Stimulated activated CD8-positive, alpha-beta memory T cell treated with anti-CD3 and anti-CD28 coated beads, Interleukin-7, amount 100 ng/mL, for 24 hours (primary cell): ENCODE measurements at regions not wholly inside any gene's neighbourhood (a gene's known extent, or its start where the extent isn't known, plus 50 kb on each side); places are given as distances from the start of the nearest gene placed in this dataset.

Experiments
- DNase-seq: peaks from one replicate; pipeline ENCODE4 v3.0.0-alpha.2; 2020; ENCODE audit warnings: low read depth

DNA sequence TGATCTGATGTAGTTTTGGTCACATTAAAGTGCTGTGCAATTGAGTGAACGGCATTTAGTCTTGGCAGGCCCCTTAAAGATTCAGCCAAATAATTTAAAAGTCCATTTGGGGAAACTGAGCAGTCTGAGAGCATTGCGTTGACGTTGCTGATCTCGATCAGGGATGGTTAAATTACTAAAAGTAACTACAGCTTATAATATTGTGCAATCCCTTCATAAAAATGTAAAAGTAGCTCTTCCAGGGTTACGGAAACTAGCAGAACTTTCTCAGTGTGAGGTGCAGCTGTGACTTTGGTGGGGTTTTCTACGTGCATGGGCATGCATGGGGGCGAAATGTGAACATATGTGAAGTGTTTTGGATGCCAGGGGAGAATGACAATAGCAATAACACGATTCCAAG, 184.5 kb upstream of the RNF32 start:
- no peak for DNase-seq

- no peak for DNase-seq
Measured at GRCh38 chr7:156450473-156450872, 190.1 kb upstream of the RNF32 start.

DNA sequence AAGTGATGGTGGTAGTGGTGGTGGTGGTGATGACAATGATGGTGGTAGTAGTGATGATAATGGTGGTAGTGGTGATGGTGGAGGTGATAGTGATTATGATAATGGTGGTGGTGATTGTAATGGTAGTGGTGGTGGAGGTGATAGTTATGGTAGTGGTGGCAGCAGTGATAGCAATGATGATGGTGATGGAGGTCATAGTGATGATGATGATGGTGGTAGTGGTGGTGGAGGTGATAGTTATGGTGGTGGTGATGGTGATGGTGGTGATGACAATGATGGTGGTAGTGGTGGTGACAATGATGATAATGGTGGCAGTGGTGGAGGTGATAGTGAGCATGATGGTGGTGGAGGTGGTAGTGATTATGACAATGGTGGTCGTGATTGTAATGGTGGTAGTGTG, 191.7 kb upstream of the RNF32 start:
- DNase-seq, result no peak

DNA sequence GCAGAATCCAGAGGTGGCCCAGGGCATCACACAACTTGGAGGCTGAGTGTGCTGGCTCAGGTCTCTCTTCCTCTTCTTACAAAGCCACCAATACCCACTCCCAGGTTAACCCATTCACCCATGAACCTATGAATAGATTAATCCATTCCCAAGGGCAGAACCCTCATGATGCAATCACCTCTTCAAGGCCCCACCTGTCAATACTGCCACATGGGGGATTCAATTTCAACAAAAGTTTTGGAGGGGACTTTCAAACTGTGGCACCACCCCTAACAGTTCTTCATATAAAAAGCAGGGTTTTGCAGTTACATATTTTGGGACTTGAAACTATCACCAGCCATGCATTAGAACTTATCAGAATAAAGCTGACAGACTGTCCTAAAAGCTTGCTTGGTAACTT, 193.6 kb upstream of the RNF32 start:
- DNase-seq, result no peak

- DNase-seq, result no peak
Measured at GRCh38 chr7:156445997-156446761, 194.4 kb upstream of the RNF32 start.

GRCh38 chr7:156442516-156442915, 198.1 kb upstream of the RNF32 start:
- DNase-seq, result no peak

DNA sequence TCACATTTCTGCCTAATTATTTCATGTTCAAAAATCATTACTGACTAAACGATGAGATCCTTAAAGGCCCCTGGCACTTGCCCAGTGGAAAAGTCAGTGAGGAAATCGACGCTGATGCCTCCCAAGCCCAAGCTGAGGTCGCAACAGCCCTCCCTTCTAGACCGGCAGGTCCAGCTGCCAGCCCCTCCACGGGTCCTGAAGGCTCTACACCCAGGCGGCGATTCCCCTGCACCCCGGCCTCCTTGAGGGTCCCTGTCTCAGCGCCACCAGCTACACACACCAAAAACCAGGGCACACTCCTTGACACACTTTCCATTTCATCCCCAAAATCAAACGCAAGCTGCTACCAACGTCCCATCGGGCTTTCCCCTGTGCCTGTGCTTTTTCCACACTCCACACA, 200.1 kb upstream of the RNF32 start:
- no peak for DNase-seq

GRCh38 chr7:156438011-156438410, 202.6 kb upstream of the RNF32 start:
- DNase-seq, result no peak

GRCh38 chr7:156437021-156437614, 203.5 kb upstream of the RNF32 start:
- DNase-seq, result no peak

DNA sequence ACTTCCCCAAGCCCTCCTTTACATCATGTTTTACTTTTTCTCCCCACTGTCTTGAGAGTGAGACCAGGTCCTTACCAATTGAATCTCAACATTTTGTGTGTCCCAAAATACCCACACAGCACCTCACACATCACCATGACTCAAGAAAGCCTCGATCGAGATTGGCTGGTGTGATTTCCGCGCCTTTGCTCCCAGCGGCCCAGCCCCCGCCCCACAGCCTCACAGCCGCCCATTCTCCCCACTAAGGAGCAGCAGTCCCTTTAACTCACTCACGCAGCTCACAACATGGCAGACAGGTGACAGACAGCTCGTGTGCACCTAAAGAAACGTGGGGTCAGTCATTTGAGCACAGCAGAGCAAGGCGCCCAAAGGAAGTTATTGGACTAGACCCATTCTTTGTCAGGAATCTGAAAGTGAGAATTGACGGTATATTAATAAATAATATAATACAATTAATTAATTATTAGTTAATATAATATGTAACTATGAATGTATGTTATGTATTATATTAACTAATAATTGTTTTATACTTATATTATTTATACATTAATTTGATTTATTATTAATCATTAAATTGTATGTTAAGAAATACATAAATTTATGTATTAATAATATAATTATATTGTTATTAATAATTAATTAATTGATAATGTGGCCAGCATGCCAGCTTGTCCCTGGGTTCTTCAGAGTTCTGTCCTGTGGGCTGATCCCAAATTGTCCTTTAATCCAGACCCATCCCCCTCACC, 204.9 kb upstream of the RNF32 start:
- DNase-seq, result no peak

GRCh38 chr7:156434706-156435105, 205.9 kb upstream of the RNF32 start:
- no peak for DNase-seq

GRCh38 chr7:156432018-156432417, 208.6 kb upstream of the RNF32 start:
- DNase-seq, result no peak

DNA sequence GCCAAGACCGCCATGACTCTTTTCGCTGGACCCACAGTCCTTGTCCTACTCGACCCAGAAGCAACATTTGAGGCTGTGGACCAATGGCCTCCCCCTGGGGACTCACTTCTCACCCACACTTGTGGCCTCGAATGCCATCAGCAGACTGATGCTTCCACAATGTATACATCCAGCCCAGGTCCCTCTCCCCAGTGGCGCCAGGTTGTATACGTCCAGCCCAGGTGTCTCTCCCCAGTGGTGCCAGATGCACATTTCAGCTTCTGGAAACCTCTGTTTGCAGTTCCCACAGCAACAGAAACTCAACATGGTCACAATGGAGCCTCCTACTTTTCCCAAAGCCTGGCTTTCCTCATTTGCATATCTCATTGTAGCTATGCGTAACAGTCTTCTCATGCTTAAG, 210.5 kb upstream of the RNF32 start:
- DNase-seq, result no peak

- no peak for DNase-seq
Measured at GRCh38 chr7:156429514-156429913, 211.1 kb upstream of the RNF32 start.

GRCh38 chr7:156423876-156424275, 216.7 kb upstream of the RNF32 start:
- DNase-seq, result no peak

GRCh38 chr7:156420496-156420895, 220.1 kb upstream of the RNF32 start:
- DNase-seq, result no peak

DNA sequence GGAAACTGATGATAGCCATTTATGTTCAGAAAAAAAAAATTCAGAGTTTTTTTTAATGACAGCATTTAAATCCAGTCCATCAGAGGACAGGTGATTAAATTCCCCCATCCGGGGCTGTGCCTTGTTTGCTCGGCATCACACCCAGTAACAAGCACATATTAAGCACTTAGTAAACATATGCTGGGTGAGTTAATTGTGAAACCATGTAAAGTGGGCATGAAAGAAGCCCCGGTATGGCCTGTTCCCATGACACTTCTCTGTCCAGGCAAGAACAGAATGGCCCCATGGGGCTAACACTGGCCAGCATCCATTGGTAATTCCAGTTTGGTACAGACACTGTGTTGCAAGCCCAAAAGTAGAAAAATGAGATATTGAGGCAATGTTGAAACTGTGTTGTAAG, 220.8 kb upstream of the RNF32 start:
- DNase-seq, result no peak

DNA sequence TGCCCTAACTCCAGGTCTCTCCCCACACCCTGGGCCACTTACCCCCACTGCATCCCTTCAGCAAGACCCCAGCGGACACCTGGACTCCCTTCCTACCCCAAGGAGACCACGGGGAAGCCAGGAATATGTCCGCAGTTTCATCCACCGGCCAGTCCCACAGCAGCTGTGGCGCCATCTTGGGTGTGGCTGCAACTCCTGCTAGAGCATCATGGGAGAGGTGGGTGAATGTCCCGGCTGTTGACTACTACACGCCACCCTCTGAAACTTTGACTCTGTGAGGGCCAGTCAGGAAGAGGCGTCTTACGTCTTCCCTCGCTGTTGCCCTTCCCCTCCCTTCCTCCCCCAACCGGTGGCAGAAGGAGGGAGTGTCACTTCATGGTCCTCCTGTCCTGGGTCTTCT, 238.3 kb upstream of the RNF32 start:
- DNase-seq, result no peak

DNA sequence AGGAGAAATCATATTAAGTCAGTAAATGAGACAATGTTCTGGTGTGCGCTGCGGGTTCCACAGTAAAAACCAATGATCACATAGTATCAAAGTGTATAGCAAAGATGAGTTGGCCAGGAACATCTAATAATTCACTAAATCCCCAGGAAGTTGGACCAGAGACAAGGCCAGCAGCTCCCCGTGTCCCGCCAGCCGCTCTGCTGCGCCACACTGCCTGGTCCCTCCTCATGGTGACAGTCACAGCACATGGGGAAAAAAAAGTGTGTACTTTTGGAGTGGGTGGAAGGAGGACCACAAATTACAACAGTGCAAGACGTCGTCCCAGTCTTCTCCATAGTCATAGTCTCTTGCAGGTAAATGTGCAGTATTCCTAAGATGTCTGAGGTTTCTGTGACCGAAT, 239.0 kb upstream of the RNF32 start:
- no peak for DNase-seq

DNA sequence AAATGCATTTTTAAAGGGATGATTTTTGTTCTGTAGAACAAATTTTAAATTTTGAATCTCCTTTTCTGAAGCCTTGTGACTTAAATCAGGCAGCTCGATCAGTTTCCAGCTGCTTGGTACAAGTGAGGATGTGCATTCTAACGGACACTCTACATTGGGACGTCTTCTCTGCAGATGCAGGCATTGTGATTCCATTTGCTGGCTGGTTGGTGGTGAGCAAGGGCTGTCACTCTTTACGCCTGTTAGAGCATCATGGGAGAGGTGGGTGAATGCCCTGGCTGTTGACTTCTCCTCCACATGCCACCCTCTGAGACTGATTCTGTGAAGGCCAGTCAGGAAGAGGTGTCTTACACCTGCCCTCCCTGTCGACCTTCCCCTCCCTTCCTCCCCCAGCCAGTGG, 240.5 kb upstream of the RNF32 start:
- no peak for DNase-seq

- no peak for DNase-seq
Measured at GRCh38 chr7:156397249-156397648, 243.3 kb upstream of the RNF32 start.

DNA sequence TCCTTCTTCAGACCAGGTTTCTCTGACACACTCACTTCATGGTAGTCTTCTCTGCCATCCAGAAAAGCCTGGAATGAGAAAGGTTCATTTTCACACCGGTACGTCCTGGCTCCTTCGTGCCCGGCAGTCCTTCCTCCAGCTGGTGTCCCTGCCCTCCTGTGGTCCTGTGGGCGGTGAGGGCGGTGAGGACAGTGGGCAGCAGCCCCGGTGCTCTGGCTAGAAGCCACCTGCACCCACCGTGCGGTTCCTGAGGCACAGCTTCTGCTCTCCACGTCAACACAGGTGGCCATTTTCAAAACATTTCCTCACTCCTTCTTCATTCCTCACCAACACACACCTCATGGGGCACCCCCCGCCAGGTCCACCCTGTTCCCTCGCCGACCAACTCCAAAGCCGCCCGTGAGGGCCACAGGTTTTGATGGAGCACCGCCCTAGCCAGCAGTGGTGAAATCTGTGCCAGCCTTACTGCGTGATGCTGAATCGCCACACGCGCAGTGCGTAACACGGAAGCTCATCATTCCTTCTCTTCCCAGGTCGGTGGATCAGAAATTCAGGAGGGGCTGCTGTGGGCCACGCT, 251.4 kb upstream of the RNF32 start:
- no peak for DNase-seq

- DNase-seq, result no peak
Measured at GRCh38 chr7:156386097-156386496, 254.5 kb upstream of the RNF32 start.
